ENCODE measurements at regions not wholly inside any gene's neighbourhood (a gene's known extent, or its start where the extent isn't known, plus 50 kb on each side); places are given as distances from the start of the nearest gene placed in this dataset.

DNA sequence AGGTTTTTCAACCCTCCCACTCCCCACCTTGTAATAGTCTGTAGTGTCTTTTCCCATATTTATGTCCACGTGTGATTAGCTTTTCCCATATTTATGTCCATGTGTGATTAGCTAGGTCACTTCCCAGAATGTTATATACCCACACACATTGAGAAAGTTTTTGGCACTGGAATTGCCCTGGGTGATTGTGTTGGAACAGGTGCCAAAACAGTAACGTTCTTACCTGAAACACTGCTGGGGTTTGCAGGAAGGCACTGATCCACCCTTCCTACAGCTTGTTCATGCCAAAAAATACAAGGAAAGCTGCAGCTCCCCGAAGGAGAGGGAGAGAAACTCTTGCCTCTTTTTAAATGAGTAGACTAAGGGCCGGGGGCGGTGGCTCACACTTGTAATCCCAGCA, 68.0 kb upstream of the CXADR start:
- no peaks in the 10 kb centered on the region for H3K79me2 ChIP-seq (ENCODE audit: control insufficient read depth, insufficient read depth, low read length, poor library complexity)
- no peaks in the 10 kb centered on the region for H3K36me3 ChIP-seq (ENCODE audit: control insufficient read depth in 1 of 2, insufficient read depth in 2 of 2, low read length in 2 of 2)
- no peak overlapping the region for H3K4me3 ChIP-seq (ENCODE audit: low read depth, low read length)
- no peak overlapping the region for H3K4me2 ChIP-seq (ENCODE audit: low read length)
- no peak overlapping the region for H3K14ac ChIP-seq (ENCODE audit: low read length)
- H4K12ac ChIP-seq (ENCODE audit: low read depth, low read length): no peak overlapping the region
- H3K23ac ChIP-seq (ENCODE audit: low read length): no peak overlapping the region
- H3K27me3 ChIP-seq (ENCODE audit: insufficient read depth, low read length): no peaks in the 10 kb centered on the region
- H3K4me1 ChIP-seq (ENCODE audit: control insufficient read depth in 1 of 2, insufficient read depth in 2 of 2, low read length in 2 of 2): no peaks in the 10 kb centered on the region
- no CpG with 5 or more reads among the region's 5 CpGs for WGBS (ENCODE audit: extremely low coverage, insufficient coverage, insufficient read length)
- no peak for DNase-seq
- H2AFZ ChIP-seq (ENCODE audit: insufficient read depth, low read length, poor library complexity): no peak overlapping the region
- H2BK120ac ChIP-seq (ENCODE audit: insufficient read depth, low read length, poor library complexity): no peak overlapping the region
- no peak overlapping the region for H4K8ac ChIP-seq (ENCODE audit: low read depth, low read length)
- no peak overlapping the region for H2AK5ac ChIP-seq (ENCODE audit: low read length)
- H3K79me1 ChIP-seq (ENCODE audit: low read length): no peaks in the 10 kb centered on the region
- H4K91ac ChIP-seq (ENCODE audit: low read depth, low read length): no peak overlapping the region
- H3K9ac ChIP-seq (ENCODE audit: low read length): no peak overlapping the region
- H3K4ac ChIP-seq (ENCODE audit: low read depth, low read length): no peak overlapping the region
- no peaks in the 10 kb centered on the region for H3K9me3 ChIP-seq (ENCODE audit: insufficient read depth, low read depth, low read length)
- no peak overlapping the region for H2BK5ac ChIP-seq (ENCODE audit: low read depth, low read length, poor library complexity)
- no peak overlapping the region for H3K27ac ChIP-seq (ENCODE audit: low read depth, low read length)
- H2BK12ac ChIP-seq (ENCODE audit: low read length): no peak overlapping the region
- H3K18ac ChIP-seq (ENCODE audit: low read length): no peak overlapping the region

DNA sequence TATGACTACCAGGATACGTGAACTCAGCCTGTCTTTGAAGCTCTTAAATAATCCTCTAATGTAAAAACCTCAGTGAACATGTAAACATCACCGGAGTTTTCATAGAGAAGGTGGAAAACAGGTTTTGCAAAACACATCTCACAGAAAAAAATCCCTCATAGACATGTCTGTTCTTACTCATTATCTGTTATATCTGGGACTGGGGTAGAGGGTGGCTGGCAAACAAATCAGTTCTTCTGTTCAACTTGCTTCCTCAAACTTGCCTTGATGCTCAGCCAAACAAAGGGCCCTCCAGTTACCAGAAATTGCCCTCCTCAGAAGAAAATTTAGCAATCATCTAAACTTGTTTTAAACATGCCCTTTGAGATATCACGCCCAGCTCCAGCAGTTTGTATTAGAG, 66.1 kb upstream of the CXADR start:
- Histone ChIP-seq H3K9ac (ENCODE audit: low read length) (no peak overlapping the region), H3K27me3 (ENCODE audit: insufficient read depth, low read length) (no peaks in the 10 kb centered on the region), H2BK5ac (ENCODE audit: low read depth, low read length, poor library complexity) (no peak overlapping the region), H3K4ac (ENCODE audit: low read depth, low read length) (no peak overlapping the region), H2AFZ (ENCODE audit: insufficient read depth, low read length, poor library complexity) (no peak overlapping the region), H2BK120ac (ENCODE audit: insufficient read depth, low read length, poor library complexity) (no peak overlapping the region), H3K4me3 (ENCODE audit: low read depth, low read length) (no peak overlapping the region), H3K9me3 (ENCODE audit: insufficient read depth, low read depth, low read length) (no peaks in the 10 kb centered on the region), H3K27ac (ENCODE audit: low read depth, low read length) (no peak overlapping the region), H3K4me2 (ENCODE audit: low read length) (no peak overlapping the region), H2AK5ac (ENCODE audit: low read length) (no peak overlapping the region), H4K8ac (ENCODE audit: low read depth, low read length) (no peak overlapping the region), H3K14ac (ENCODE audit: low read length) (no peak overlapping the region), H3K23ac (ENCODE audit: low read length) (no peak overlapping the region), H4K12ac (ENCODE audit: low read depth, low read length) (no peak overlapping the region), H3K18ac (ENCODE audit: low read length) (no peak overlapping the region), H3K79me2 (ENCODE audit: control insufficient read depth, insufficient read depth, low read length, poor library complexity) (no peaks in the 10 kb centered on the region), H2BK12ac (ENCODE audit: low read length) (no peak overlapping the region), H3K4me1 (ENCODE audit: control insufficient read depth in 1 of 2, insufficient read depth in 2 of 2, low read length in 2 of 2) (no peaks in the 10 kb centered on the region), H4K91ac (ENCODE audit: low read depth, low read length) (no peak overlapping the region), H3K36me3 (ENCODE audit: control insufficient read depth in 1 of 2, insufficient read depth in 2 of 2, low read length in 2 of 2) (no peaks in the 10 kb centered on the region), H3K79me1 (ENCODE audit: low read length) (no peaks in the 10 kb centered on the region)
- DNase-seq: no peak
- WGBS (ENCODE audit: extremely low coverage, insufficient coverage, insufficient read length): no CpG with 5 or more reads among the region's 3 CpGs

GRCh38 chr21:17449701-17450100, 63.1 kb upstream of the CXADR start:
- DNase-seq: no peak
- Histone ChIP-seq H3K79me1 (ENCODE audit: low read length) (no peaks in the 10 kb centered on the region), H3K4me2 (ENCODE audit: low read length) (no peak overlapping the region), H3K9ac (ENCODE audit: low read length) (no peak overlapping the region), H3K14ac (ENCODE audit: low read length) (no peak overlapping the region), H2BK12ac (ENCODE audit: low read length) (no peak overlapping the region), H2AFZ (ENCODE audit: insufficient read depth, low read length, poor library complexity) (no peak overlapping the region), H2AK5ac (ENCODE audit: low read length) (no peak overlapping the region), H3K18ac (ENCODE audit: low read length) (no peak overlapping the region), H3K4ac (ENCODE audit: low read depth, low read length) (no peak overlapping the region), H3K36me3 (ENCODE audit: control insufficient read depth in 1 of 2, insufficient read depth in 2 of 2, low read length in 2 of 2) (no peaks in the 10 kb centered on the region), H3K27me3 (ENCODE audit: insufficient read depth, low read length) (no peaks in the 10 kb centered on the region), H4K91ac (ENCODE audit: low read depth, low read length) (no peak overlapping the region), H3K4me1 (ENCODE audit: control insufficient read depth in 1 of 2, insufficient read depth in 2 of 2, low read length in 2 of 2) (no peaks in the 10 kb centered on the region), H3K9me3 (ENCODE audit: insufficient read depth, low read depth, low read length) (no peaks in the 10 kb centered on the region), H4K12ac (ENCODE audit: low read depth, low read length) (no peak overlapping the region), H3K27ac (ENCODE audit: low read depth, low read length) (no peak overlapping the region), H3K4me3 (ENCODE audit: low read depth, low read length) (no peak overlapping the region), H3K79me2 (ENCODE audit: control insufficient read depth, insufficient read depth, low read length, poor library complexity) (no peaks in the 10 kb centered on the region), H3K23ac (ENCODE audit: low read length) (no peak overlapping the region), H2BK5ac (ENCODE audit: low read depth, low read length, poor library complexity) (no peak overlapping the region), H4K8ac (ENCODE audit: low read depth, low read length) (no peak overlapping the region), H2BK120ac (ENCODE audit: insufficient read depth, low read length, poor library complexity) (no peak overlapping the region)

- Histone ChIP-seq H3K27ac (ENCODE audit: low read depth, low read length) (no peak overlapping the region), H2BK120ac (ENCODE audit: insufficient read depth, low read length, poor library complexity) (no peak overlapping the region), H3K4me1 (ENCODE audit: control insufficient read depth in 1 of 2, insufficient read depth in 2 of 2, low read length in 2 of 2) (peaks cover 0 to 2% of the 10 kb centered on the region in 2 experiments), H3K79me2 (ENCODE audit: control insufficient read depth, insufficient read depth, low read length, poor library complexity) (no peaks in the 10 kb centered on the region), H2BK12ac (ENCODE audit: low read length) (no peak overlapping the region), H3K23ac (ENCODE audit: low read length) (no peak overlapping the region), H3K4ac (ENCODE audit: low read depth, low read length) (no peak overlapping the region), H3K4me2 (ENCODE audit: low read length) (no peak overlapping the region), H3K27me3 (ENCODE audit: insufficient read depth, low read length) (no peaks in the 10 kb centered on the region), H3K4me3 (ENCODE audit: low read depth, low read length) (no peak overlapping the region), H4K8ac (ENCODE audit: low read depth, low read length) (no peak overlapping the region), H3K14ac (ENCODE audit: low read length) (no peak overlapping the region), H4K12ac (ENCODE audit: low read depth, low read length) (no peak overlapping the region), H4K91ac (ENCODE audit: low read depth, low read length) (no peak overlapping the region), H2AFZ (ENCODE audit: insufficient read depth, low read length, poor library complexity) (no peak overlapping the region), H3K79me1 (ENCODE audit: low read length) (no peaks in the 10 kb centered on the region), H3K36me3 (ENCODE audit: control insufficient read depth in 1 of 2, insufficient read depth in 2 of 2, low read length in 2 of 2) (no peaks in the 10 kb centered on the region), H2AK5ac (ENCODE audit: low read length) (no peak overlapping the region), H2BK5ac (ENCODE audit: low read depth, low read length, poor library complexity) (no peak overlapping the region), H3K9me3 (ENCODE audit: insufficient read depth, low read depth, low read length) (no peaks in the 10 kb centered on the region), H3K18ac (ENCODE audit: low read length) (no peak overlapping the region), H3K9ac (ENCODE audit: low read length) (no peak overlapping the region)
- peak; percentile 9 to 23 for DNase-seq
- no CpG with 5 or more reads among the region's 4 CpGs for WGBS (ENCODE audit: extremely low coverage, insufficient coverage, insufficient read length)
Observed at GRCh38 chr21:17451364-17451891, 61.4 kb upstream of the CXADR start.
